ENCODE measurements at regions not wholly inside any gene's neighbourhood (a gene's known extent, or its start where the extent isn't known, plus 50 kb on each side); places are given as distances from the start of the nearest gene placed in this dataset.

DNA sequence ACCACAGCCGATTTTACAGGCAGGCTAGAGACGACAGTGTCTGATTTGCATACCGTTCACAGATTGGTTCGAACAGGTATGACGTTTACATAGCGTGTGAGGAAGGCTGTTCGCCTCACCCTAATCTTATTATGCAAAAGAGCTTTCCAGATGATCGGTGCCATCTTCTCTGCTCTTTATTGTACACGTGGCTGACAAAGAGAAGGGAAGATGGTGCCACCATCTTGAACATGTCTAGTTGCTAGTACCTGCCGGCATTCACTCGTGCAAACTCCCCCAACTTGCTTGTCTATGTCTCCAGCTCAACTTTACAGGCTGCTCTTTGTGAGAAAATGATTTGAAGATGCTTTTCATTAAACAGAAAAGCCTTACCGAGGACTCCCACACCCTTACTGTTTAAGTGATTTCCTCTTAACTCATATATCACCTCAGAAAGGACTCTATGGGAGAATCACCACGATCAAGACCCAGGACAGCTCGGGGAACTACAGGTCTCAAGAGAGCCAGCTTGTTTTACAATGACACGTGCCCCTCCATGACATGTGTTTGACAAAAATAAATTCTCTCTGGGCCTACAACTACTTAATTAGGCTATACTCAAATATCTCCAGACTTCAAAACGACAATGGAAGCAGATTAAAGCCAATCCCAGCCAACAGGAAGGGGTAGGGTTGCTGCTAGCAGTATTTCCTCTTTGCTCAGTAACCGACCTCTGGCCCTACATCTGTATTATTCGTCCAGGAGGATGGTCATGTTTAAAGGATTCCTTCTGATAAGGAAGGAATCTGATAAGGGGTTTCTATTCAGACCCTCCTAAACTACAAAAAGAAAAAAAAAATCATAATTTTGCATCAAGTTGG is 480.6 kb downstream of the TMEM114 start:
- H3K4me3 ChIP-seq (ENCODE audit: low read depth, low read length): no peak overlapping the region
- TF ChIP-seq CTCF (IDR thresholded peaks at IDR 0.05; ENCODE audit: insufficient read depth, low read depth, low read length): no peak
- CTCF ChIA-PET: no interaction called here
- no peaks in the 10 kb centered on the region for H3K36me3 ChIP-seq (ENCODE audit: control insufficient read depth, insufficient read depth, low read length)
- no peaks in the 10 kb centered on the region for H3K27me3 ChIP-seq (ENCODE audit: control insufficient read depth, insufficient read depth, low read length)
- DNase-seq (ENCODE audit: low read depth): no peak
- POLR2A ChIA-PET: no interaction called here

GRCh38 chr16:8108991-8109509 is 481.3 kb downstream of the TMEM114 start:
- ChIA-PET POLR2A (no interaction called here), CTCF (no interaction called here)
- Histone ChIP-seq H3K4me3 (ENCODE audit: low read depth, low read length) (no peak overlapping the region), H3K36me3 (ENCODE audit: control insufficient read depth, insufficient read depth, low read length) (no peaks in the 10 kb centered on the region), H3K27me3 (ENCODE audit: control insufficient read depth, insufficient read depth, low read length) (no peaks in the 10 kb centered on the region)
- TF ChIP-seq CTCF (IDR thresholded peaks at IDR 0.05; ENCODE audit: insufficient read depth, low read depth, low read length): no peak
- no peak for DNase-seq (ENCODE audit: low read depth)

GRCh38 chr16:8107296-8107695 is 483.0 kb downstream of the TMEM114 start:
- ChIA-PET CTCF (no interaction called here), POLR2A (no interaction called here)
- TF ChIP-seq CTCF (IDR thresholded peaks at IDR 0.05; ENCODE audit: insufficient read depth, low read depth, low read length): no peak
- H3K4me3 ChIP-seq (ENCODE audit: low read depth, low read length): no peak overlapping the region
- no peaks in the 10 kb centered on the region for H3K36me3 ChIP-seq (ENCODE audit: control insufficient read depth, insufficient read depth, low read length)
- no peaks in the 10 kb centered on the region for H3K27me3 ChIP-seq (ENCODE audit: control insufficient read depth, insufficient read depth, low read length)
- DNase-seq (ENCODE audit: low read depth): no peak

DNA sequence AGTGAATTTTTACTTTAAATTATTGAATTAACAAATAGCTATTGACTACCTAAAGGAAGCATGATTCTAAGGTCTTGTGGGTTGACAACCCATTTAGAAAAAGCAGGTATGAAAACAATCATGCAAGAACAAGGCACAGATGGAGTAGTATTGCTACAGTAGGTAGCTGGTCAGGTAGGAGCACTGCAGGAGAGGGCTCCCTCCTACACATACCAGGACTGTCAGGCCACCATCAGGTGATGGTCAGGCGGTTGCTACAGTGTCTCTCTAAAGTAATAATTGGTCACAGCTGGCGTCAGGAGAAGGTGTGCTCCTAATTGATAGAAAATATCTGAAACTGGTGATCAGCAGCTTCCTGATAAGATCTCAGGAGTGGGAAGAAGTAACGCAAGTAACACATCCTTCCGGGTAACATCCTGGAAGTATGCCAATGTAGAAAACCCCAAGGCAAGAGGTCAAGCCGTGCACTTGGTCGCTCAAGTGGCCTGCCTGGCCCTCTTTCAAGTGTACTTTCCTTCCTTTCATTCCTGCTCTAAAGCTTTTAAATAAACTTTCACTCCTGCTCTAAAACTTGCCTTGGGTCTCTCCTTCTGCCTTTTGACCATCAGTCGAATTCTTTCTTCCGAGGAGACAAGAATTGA is 486.5 kb downstream of the TMEM114 start:
- ChIA-PET POLR2A (no interaction called here), CTCF (no interaction called here)
- no peak for TF ChIP-seq CTCF (IDR thresholded peaks at IDR 0.05; ENCODE audit: insufficient read depth, low read depth, low read length)

GRCh38 chr16:8099586-8099985 is 490.7 kb downstream of the TMEM114 start:
- no peak for TF ChIP-seq CTCF (IDR thresholded peaks at IDR 0.05; ENCODE audit: insufficient read depth, low read depth, low read length)
- no peaks in the 10 kb centered on the region for H3K27me3 ChIP-seq (ENCODE audit: control insufficient read depth, insufficient read depth, low read length)
- no peaks in the 10 kb centered on the region for H3K36me3 ChIP-seq (ENCODE audit: control insufficient read depth, insufficient read depth, low read length)
- no peak for DNase-seq (ENCODE audit: low read depth)
- ChIA-PET POLR2A (no interaction called here), CTCF (no interaction called here)
- H3K4me3 ChIP-seq (ENCODE audit: low read depth, low read length): no peak overlapping the region

More for the DNA sequence above, 486.5 kb downstream of the TMEM114 start:
- Histone ChIP-seq H3K27me3 (ENCODE audit: control insufficient read depth, insufficient read depth, low read length) (no peaks in the 10 kb centered on the region), H3K4me3 (ENCODE audit: low read depth, low read length) (no peak overlapping the region), H3K36me3 (ENCODE audit: control insufficient read depth, insufficient read depth, low read length) (no peaks in the 10 kb centered on the region)
- no peak for DNase-seq (ENCODE audit: low read depth)
